ENCODE measurements at regions not wholly inside any gene's neighbourhood (a gene's known extent, or its start where the extent isn't known, plus 50 kb on each side); places are given as distances from the start of the nearest gene placed in this dataset.

DNA sequence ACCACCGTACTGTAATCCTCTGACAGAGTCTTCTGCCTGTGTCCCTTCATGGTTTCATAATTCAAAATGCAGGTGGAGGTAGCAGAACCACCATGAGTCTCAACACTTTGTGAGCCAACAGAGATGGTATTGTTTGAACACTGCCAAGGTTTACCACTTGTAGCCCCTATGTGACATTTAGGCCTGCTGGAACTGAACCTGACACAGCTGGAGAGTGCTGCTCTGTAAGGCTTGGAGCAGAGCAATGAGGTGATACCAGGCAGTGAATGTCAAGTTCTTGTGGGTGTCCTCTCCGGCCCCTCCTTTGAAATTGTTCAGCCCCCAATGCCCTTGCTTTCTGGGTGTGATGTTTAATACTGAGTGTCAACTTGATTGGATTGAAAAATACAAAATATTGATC, 1042.9 kb downstream of the ARAP2 start:
- DNase-seq (ENCODE audit: low read depth), result no peak

DNA sequence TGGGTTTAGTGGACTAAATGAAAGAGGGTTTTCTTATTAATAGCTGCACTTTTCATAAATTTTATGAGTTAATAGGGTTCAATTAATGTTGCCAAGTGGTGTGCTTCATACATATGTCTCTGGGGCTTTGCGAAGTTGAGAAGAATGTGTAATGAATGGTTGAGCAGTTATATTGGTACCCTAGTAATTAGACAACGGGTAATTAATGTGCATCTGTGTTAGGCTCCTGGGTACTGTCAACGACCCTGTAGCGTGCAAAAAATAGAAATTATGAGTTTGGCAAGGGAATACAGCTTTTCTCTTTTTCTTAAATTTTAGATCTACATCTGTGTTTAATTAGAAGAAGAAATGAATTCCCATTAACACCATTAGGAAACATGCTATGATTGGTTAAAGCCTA, 1027.7 kb downstream of the ARAP2 start:
- DNase-seq (ENCODE audit: low read depth), result no peak

DNA sequence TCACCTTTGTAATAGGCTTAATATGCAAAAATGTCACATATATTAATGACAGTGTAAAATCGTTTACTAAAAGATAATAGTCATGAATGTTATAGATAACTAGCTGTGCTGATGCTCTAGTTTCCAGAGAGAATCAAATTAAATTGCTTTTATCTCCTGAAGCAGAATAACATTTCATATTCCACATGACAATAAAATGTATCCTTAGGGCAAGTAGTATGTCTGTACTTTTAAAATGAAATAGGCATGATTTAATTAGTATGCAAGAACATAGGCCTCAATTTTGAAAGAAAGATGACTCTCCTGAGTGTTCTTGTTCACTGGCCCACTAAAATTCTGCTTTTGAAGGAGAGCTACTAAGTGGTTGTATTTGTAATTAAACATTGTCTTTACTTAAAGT, 1027.0 kb downstream of the ARAP2 start:
- DNase-seq (ENCODE audit: low read depth), result no peak

DNA sequence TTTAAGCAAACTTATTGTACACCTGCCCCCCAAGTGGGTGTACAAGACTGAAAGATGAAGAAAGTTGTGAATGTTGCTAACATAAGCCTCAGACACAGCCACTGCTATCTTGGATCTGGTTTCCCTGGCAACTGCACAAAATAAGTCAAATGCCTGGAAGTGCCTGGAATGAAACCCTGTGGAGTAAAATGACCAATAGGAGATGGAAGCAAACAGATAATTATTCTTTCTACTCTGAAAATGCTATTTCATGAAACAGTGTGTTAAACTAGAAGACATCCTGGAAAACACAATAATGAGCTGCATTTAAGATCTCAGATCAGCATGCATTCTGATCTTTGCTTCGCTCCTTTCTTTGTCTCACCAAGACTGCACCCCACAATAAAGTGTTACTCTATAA, 1016.0 kb downstream of the ARAP2 start:
- DNase-seq (ENCODE audit: low read depth), result no peak

GRCh38 chr4:35229021-35229420, 1015.3 kb downstream of the ARAP2 start:
- DNase-seq (ENCODE audit: low read depth), result no peak

DNA sequence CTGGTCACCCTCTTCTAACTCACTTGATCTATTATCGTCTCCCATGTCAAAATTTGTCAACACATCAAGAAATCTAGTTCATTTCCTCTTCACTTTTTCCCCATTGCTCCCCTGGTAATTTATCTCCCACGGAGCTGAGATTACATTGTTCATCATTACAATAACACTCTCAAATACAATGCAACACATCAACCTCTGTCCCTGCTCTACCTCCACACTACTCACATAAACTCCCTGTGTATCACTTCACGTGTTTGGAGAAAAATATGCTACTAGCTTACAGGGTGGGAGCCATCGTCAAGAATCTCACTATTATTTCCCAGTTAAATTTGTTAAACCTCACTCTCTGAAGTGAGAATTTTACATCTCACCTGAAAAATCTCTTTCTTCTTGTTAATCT, 1006.4 kb downstream of the ARAP2 start:
- DNase-seq (ENCODE audit: low read depth), result no peak

DNA sequence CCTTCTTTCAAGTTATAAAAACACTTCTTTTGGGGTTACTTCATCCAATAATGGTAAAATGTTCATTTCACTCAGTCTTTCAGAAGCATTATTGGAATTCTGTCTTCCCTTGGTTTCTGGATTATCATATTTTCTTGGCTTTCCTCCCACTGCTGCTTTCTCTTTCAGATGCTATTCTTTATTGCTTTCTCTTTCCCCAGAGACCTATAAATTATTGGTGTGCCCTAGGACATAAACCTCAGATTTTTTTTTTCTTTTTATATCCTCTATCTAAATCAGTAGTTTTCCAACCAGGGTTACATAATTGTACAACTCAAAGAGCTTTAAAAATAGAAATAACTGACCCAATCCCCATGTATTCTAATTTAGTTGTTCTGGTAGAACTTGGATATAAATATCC, 1005.5 kb downstream of the ARAP2 start:
- no peak for DNase-seq (ENCODE audit: low read depth)

- DNase-seq (ENCODE audit: low read depth), result no peak
These were observed 997.8 kb downstream of the ARAP2 start for GRCh38 chr4:35246493-35246892.

DNA sequence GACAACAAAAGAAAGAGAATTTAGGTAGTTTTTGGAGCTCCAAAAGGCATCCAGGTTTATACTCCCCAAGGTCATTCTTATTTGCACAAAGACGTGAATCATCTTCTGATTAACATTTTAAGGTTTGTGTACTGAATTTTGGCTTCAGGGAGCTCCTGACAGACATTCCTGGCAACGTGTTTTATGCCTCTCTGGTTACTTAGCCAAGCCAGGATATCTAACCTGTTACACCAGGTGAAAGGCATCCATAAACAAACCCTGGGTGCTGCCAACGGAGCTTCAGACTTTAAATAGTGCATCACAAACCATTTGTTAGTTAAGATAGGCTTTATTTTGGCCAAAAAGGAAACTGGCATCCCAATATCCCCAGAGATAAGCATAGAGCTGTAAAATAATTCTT, 997.3 kb downstream of the ARAP2 start:
- no peak for DNase-seq (ENCODE audit: low read depth)

- no peak for DNase-seq (ENCODE audit: low read depth)
These were observed 994.0 kb downstream of the ARAP2 start for GRCh38 chr4:35250331-35250730.

DNA sequence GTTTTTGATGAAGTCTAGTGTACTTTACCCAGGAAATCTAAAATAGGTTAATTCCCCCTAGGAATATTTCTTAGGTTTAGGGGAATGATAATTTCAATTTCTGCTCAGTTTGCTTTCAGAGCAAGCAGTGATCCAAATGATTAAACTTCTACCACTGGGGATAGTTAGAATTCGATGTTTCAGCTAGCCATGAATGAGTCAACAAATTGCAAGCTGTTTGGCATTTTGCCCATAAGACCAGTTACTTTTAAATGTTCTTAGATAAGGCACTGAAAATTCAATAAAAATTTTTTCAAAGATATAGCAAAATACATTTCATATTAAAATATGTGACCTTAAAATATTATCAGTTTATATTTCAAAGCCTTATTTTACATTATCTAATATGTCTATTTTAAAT, 993.6 kb downstream of the ARAP2 start:
- no peak for DNase-seq (ENCODE audit: low read depth)

- no peak for DNase-seq (ENCODE audit: low read depth)
These were observed 992.2 kb downstream of the ARAP2 start for GRCh38 chr4:35252071-35252470.

GRCh38 chr4:35252866-35253265, 991.4 kb downstream of the ARAP2 start:
- no peak for DNase-seq (ENCODE audit: low read depth)

GRCh38 chr4:35253331-35253730, 991.0 kb downstream of the ARAP2 start:
- no peak for DNase-seq (ENCODE audit: low read depth)

DNA sequence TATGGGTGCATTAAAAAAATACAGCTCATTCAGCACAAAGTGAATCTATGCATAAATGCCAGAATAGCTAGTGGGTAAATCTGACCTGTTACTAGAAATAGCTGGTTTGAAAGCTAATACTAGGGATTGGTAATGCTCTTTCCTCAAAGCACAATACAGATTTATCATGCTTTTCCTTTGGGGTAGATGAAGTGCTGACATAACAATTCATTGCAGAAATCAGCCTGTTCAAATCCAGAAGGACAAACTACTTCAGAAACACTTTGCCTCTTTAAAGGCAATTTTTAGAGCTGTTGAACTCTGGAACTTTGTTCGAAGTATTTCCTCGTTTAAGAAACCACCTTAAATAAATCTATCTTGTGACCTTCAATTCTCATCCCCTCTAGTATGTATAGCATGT, 957.9 kb downstream of the ARAP2 start:
- DNase-seq (ENCODE audit: low read depth), result no peak

GRCh38 chr4:35300996-35301774, 943.1 kb downstream of the ARAP2 start:
- DNase-seq (ENCODE audit: low read depth), result no peak

GRCh38 chr4:35315419-35315818, 928.9 kb downstream of the ARAP2 start:
- no peak for DNase-seq (ENCODE audit: low read depth)

DNA sequence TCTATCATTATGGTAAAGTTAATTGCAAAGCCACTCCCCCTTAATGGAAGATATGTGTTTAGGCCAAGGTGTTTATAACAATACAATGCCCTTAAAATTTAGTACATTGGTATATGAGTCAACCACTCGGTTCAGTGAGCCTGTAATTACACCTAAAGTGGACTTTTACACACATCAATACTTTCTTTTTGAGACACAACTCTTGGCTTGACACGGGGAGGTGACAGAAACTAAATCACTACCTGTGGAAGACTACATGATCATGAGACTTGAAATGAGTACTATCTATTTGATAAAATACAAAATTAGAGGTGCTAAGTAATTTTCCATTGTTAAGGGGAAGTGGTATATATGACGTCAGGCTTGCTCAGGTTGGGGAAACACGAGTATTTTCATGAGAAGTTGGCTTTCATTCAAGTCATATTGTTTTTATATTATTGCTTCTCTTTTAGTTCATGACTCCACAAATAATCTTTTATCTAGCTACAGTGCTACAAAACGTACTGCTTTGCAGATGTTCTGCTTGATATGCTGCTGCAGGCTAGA, 918.3 kb downstream of the ARAP2 start:
- DNase-seq (ENCODE audit: low read depth), result no peak

DNA sequence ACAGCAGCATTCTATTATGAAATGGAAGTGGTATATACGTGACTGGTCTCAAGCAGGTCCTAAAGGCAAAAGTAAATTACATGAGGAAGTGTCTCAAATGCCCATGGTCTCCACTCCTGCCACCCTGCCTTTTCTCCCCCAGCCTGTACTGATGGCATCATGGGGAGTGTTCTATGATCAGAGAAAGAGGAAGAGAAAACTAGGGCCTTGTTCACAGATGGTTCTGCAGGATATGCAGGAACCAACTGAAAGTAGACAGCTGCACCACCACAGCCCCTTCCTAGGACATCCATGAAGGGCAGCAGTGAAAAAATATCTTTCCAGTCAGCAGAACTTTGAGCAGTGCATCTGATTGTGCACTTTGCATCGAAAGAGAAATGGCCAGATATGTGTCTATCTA, 901.5 kb downstream of the ARAP2 start:
- DNase-seq (ENCODE audit: low read depth), result no peak

GRCh38 chr4:35347276-35347675, 897.0 kb downstream of the ARAP2 start:
- DNase-seq (ENCODE audit: low read depth), result no peak

- DNase-seq (ENCODE audit: low read depth), result no peak
These were observed 886.2 kb downstream of the ARAP2 start for GRCh38 chr4:35358001-35358584.

GRCh38 chr4:35364321-35364870, 879.9 kb downstream of the ARAP2 start:
- no peak for DNase-seq (ENCODE audit: low read depth)

DNA sequence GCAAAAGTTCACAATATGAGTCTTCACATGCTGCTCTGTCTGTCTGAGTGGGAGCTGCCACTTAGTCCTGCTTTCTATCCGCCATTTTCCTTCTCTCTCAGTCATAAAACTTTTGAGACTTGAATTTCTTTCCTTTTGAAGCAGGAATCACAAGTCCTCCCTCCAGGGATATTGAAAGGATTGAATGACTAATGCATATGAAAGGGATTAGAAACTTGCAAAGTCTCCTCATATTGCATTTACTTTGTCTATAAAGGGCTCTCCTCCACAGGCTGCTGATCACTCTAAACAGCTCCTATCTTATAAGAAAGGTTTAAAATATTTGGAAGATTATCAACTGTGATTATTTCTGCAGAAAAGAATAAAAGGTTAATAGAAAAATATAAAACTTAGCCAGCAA, 879.1 kb downstream of the ARAP2 start:
- no peak for DNase-seq (ENCODE audit: low read depth)

DNA sequence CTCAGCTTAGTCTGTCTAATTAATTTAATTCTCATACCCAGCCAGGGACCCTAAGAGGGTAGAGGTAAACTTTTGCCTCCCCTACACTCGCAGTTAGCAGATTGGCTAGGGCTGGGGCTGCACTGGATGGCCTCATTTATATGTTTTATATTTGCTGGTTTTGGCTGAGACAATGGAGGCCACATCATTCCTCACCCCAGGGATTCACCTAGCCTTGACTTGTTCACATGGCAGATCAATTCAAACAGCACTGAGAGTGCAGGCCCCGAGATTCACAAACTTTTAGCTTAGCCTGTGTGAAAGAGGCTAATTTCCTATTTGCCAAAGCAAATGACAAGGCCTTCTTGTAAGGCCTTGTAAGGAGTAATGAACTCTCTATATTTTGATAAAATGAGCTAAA, 844.4 kb downstream of the ARAP2 start:
- DNase-seq (ENCODE audit: low read depth), result no peak
